ENCODE measurements at regions not wholly inside any gene's neighbourhood (a gene's known extent, or its start where the extent isn't known, plus 50 kb on each side); places are given as distances from the start of the nearest gene placed in this dataset.

- TF ChIP-seq CTCF (IDR thresholded peaks at IDR 0.05; ENCODE audit: control extremely low read depth in 1 of 3, insufficient read depth in 1 of 3, low read depth in 1 of 3, low read length in 3 of 3) (no peak), EZH2 (IDR thresholded peaks at IDR 0.05; ENCODE audit: low read depth, low read length, severe bottlenecking) (no peak), POLR2AphosphoS5 (IDR thresholded peaks at IDR 0.05; ENCODE audit: low read depth, low read length) (no peak), HDAC2 (IDR thresholded peaks at IDR 0.05; ENCODE audit: borderline replicate concordance in 1 of 2, low read depth in 2 of 2, low read length in 2 of 2) (no peak), EP300 (IDR thresholded peaks at IDR 0.05; ENCODE audit: borderline replicate concordance in 1 of 2, low read depth in 2 of 2, low read length in 2 of 2) (no peak), CHD7 (IDR thresholded peaks at IDR 0.05; ENCODE audit: insufficient replicate concordance, low read length) (no peak), POLR2A (IDR thresholded peaks at IDR 0.05; ENCODE audit: control extremely low read depth in 1 of 2, low read depth in 2 of 2, low read length in 2 of 2) (no peak), E2F6 (IDR thresholded peaks at IDR 0.05) (no peak), YY1 (IDR thresholded peaks at IDR 0.05; ENCODE audit: low read depth, low read length) (no peak), CHD2 (IDR thresholded peaks at IDR 0.05; ENCODE audit: low read length) (no peak), TEAD4 (IDR thresholded peaks at IDR 0.05; ENCODE audit: low read depth, low read length) (no peak)
These were observed 229.1 kb downstream of the ADAM29 start for GRCh38 chr4:175147233-175147632.

Data from H1 (cell line).